ENCODE measurements at regions not wholly inside any gene's neighbourhood (a gene's known extent, or its start where the extent isn't known, plus 50 kb on each side); places are given as distances from the start of the nearest gene placed in this dataset.

DNA sequence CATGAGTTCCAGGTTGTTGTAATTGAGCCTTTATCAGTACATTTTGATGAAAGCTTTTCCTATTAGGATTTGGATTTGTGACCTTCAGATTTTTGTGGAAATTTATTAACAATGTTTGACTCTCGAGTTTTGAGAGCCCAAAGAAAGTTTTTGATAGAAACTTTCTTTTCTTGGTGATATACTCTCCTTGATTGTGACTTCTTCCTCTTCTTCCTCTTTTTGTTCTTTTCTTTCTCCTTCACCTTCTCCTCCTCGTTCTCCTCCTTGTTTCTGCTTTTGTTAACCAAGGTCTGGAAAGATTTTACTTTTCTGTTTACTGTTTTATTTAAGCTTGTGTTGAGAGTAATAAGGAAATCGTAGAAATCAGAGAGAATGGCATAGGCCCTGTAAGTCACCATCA, 182.4 kb downstream of the TRIM27 start:
- DNase-seq = no peak

DNA sequence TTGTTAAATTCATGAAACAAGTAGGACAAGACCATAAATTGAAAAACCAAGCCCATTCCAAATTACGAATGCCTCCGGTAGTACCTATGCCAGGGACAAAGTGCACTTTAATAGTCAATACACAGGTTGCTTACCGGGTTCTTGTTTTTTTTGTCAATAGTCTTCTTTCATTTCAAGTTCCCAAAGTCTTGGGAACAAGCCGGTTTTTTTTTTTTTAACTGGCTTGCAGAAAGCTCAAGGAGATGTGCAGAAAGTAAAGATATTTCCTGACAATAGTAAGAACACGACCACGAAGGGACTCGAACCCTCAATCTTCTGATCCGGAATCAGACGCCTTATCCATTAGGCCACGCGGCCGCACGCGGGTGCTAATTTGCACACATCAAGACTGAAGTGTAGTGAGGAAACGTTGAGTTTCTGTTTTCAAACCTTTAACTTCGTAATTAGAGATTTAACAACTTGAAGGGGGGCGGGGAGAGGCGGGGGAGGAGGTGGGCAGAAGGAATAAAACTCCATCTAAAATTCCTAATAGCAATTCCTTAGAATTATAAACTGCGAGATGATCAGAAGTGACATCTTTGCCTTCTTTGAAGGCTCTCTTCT, 181.0 kb downstream of the TRIM27 start:
- no peak for DNase-seq

DNA sequence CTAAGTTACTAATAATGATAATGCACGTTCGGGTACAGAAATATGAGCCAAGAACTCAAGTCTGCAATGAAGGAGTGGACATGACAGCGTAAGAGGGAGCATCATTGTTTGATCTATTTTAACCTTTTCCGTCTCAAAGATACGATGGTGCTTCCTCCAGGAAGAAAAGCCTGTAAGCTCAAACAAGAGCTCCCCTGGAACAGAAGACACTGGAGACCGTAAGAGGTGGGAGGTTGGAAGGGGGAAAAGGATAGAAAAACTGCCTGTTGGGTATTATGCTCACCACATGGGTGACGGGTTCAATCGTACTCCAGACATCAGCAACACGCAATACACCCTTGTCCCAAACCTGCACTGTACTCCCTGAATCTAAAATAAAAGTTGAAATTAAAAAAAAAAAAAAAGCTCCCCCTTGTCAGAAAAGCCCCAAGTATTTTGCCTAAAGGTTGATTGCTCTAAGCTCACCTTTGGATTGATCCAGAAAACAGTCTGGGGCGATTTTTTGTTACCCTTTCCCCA, 180.5 kb downstream of the TRIM27 start:
- DNase-seq = no peak

DNA sequence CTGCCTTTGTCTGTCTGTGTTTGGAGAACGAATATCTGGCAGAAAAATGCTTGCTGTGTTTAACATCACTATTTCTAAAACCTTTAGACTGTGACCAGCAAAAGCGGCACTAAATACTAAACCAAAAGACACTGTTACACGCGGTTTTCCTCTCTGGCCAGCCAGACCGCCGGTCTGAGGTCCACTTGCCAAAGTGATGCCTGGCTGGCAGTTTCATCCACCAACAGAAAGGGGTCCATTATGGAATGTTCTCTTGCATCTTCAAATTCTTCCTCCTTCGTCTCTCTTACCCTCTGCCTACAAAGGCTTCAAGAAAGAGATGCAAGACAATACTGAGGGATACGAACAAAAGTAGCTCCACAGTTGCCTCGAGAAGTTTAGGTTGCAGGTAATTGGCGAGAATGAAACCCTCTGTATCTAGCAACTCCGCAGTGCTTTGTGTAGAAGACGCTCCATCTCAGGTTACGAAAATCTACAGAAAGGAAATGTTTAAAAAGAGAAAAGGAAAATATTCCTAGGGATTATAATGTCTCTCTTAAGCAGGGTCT, 176.6 kb downstream of the TRIM27 start:
- DNase-seq = no peak

DNA sequence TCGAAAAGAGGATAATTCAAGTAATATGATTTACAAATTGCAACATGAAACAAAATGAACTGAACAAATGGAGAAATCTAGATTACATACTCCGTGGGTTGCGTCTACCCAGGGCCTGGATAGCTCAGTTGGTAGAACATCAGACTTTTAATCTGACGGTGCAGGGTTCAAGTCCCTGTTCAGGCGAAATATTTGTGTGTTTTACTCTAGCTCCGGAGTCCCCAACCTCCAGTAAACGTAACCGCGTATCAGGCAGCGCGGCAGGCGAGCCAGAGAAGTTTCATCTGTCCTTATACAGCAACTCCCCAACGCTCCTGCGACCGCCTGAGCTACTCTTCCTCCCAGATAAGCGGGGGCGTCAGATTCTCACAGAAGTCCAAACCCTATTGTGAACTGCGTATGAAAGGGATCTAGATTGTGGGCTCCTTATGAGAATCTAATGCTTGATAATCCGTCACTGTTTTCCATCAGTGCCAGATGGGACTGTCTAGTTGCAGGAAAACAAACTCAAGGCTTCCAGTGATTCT, 176.1 kb downstream of the TRIM27 start:
- DNase-seq = no peak

DNA sequence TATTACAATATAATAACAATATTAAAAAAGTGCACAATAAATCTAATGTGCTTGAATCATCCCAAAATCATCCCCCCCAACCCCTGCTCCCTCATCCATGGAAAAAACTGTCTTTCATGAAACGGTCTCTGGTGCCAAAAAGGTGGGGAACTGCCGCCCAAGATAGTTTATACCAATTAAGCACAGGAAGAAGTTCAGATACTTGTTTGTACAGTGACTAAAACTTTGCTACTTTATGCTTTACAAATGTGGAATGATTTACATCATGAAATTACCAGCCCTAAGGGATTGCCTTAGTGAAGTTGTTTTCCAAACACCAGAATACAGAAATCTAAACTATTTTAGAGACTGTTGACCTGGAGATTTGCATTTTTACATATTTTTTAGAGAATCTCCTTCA, 175.6 kb downstream of the TRIM27 start:
- DNase-seq = no peak

DNA sequence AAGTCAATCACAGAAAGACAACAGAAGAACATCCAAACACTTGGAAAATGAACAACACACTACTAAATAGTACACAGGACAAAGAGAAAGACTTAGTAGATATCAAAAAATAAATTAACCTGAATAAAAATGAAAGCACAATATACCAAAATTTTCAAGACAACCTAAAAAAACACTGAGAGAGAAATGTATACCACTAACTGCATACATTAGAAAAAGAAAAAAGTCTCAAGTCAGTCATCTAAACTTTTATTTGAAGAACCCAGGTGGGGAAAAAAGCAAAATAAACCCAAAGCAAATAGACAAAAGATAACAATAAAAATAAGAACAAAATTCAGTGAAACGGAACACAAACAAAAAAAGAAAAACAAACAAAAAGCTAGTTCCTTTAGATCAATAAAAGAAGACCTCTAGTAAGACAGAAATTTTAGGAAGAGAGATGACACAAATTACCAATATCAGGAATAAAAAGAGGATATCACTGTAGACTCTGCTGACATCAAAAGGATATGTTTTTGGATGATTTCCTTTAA, 172.8 kb downstream of the TRIM27 start:
- DNase-seq = no peak

DNA sequence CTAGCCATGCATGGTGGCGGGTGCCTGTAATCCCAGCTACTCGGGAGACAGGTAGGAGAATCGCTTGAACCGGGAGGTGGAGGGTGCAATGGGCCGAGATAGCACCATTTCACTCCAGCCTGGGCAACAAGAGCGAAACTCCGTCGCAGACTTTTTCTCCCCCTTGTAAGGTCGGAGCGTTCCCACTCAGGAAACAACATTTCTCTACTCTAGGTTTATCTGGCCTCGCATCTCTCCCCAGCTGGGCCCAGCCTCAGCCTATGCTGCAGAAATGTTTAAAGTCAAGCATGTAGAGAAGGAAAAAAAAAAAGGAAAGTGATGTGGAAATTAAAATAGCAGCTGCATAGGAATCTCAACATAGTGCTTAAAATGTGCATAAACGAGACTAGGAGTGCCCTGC, 172.3 kb downstream of the TRIM27 start:
- no peak for DNase-seq

DNA sequence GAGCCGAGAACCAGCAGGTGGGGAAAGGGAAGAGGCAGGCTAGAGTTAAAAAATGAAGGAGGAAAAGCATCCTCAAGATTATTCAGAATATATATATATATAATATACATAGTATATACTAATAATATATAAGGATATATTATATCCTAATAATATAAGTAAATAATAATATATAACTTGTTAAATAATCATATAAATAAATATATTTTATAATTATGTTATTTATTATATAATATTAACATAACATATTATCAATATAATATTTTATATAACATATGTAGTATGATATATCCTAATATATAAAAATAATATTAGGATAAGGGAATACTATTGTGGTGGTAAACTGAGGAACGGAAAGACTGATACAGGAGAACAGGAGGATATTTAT, 171.8 kb downstream of the TRIM27 start:
- DNase-seq = no peak

DNA sequence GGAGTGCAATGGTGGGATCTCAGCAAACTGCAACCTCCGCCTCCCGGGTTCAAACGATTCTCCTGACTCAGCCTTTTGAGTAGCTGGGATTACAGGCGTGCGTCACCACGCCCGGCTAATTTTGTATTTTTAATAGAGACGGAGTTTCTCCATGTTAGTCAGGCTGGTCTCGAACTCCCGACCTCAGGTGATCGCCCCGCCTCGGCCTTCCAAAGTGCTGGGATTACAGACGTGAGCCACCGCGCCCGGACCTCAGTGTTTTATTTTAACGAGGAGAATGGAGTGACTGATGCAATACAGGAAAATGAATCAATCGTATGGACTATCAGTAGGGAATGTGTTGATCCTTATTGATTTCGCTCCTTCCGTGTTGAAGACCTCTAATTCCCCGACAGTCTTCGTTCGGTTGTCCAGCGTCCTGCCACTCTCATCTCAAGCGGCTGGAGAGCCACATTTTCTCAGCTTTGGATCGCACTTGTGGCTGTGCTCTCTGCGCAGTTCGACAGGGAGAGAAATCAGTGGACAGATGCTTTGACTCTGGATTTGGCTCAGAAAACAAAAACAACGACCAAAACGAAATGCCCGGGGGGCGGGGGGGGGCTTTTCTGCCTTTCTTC, 166.2 kb downstream of the TRIM27 start:
- DNase-seq = no peak

DNA sequence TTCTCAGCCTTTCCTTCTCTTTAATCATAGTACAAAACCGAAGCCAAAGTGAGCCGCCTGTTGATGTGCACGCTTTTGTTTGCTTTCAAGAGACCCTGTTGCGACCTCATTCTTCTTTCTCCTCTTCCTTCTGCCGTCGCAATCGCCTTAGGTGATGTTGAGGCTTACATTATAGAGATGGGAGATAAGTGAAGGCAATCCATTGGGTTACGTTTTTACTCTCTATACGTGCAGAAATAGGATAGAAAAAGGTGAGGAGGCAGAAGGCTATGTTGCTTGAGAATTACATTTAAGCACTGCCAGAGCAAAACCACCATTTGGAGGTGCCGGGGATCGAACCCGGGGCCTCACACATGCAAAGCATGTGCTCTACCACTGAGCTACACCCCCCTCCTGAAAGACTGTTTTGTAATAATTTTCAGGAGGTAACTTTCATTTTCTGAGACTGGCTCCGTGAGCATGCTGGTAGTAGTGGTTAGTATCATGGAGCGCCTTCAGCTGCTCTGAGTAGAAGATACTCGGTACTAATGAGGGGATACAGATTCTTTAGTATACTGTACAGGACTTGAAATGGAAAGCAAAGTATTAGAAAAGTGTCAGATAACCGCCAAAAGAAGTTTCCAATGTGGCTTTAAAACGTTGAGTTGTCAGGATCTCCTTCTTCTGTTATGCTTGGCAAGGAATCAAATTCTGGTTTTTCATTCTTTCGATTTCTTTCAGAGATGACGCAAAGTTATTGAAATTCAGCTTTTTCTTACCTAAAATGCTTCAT, 165.6 kb downstream of the TRIM27 start:
- DNase-seq = no peak

DNA sequence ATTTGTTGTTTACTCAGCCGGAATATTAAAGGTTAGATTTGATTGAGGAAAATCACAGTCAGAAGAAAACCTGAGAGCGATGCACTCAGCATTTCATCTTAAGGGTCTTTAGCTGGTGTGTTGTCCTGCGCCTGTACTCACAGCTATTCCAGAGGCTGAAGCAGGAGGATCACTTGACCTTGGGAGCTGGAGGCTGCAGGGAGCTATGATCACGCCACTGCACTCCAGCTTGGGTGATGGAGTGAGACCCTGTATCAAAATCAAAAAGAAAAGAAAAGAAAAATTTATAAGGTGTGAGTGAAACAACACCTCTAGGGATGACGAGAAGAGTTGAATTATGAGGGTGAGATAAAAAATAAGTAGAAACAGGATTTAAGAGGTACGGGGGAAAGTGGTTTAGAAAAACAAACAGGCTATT, 165.0 kb downstream of the TRIM27 start:
- DNase-seq = no peak

DNA sequence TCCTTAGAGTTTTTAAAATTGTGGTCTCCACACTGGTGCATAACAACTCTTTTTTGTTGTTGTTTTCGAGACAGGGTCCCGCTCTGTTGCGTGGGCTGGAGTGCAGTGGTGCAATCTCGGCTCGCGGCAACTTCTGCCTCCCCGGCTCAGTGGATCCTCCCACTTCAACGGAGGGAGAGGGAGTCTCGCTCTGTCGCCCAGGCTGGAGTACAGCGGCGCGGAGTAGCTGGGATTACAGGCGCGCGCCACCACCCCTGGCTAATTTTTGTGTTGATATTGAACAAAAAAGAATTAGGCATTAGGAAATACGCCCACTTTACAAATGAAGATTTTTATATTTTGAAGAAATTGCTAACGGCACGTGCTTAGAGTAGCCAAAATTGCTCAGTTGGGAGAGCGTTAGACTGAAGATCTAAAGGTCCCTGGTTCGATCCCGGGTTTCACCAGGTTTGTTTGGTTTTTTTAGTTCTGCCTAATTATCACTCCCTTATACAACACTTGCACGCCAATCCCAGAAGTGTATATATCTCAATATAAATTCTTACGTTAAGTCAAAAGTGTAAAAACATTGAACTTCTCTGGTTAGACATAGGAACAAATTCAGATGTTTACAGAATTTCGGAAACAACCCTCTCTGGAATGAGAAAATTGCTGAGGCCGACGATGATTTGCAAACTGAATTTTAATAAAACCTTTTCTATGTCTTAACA, 159.6 kb downstream of the TRIM27 start:
- no peak for DNase-seq

DNA sequence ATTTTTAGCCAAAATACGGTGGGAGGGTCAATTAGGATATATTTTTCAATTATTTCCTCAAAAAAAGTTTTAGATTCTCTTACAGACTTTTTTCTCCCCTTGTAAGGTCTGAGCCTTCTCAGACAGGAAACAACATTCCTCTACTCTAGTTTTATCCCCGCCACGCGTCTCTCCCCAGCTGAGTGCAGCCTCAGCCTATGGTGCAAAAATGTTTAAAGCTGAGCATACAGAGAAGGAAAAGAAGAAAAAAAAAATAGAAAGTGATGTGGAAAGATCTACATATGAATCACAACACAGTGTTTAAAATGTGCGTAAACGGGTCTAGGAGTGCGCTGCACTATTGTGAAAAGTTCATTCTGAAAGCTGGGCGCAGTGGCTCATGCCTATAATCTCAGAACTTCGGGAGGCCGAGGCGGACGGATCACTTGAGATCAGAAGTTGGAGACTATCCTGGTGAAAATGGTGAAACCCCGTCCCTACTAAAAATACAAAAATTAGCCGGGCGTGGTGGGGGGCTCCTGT, 159.0 kb downstream of the TRIM27 start:
- no peak for DNase-seq

DNA sequence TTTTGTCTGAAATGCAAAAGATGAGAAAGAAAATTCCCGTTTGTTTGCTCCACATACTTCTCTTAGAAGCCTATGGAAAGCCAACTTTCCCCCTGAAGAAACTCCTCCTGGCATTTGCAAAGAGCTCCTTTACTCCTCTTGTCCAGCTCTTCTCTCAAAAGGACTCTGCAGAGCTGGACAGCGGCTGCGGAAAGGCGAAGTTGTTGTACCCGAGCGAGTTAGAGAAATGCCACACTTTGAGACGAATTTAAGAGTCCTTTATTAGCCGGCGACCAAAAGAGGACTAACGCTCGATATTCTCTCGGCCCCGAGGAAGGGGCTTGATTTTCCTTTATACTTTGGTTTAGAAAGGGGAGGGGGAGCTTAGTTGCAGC, 157.8 kb downstream of the TRIM27 start:
- no peak for DNase-seq

DNA sequence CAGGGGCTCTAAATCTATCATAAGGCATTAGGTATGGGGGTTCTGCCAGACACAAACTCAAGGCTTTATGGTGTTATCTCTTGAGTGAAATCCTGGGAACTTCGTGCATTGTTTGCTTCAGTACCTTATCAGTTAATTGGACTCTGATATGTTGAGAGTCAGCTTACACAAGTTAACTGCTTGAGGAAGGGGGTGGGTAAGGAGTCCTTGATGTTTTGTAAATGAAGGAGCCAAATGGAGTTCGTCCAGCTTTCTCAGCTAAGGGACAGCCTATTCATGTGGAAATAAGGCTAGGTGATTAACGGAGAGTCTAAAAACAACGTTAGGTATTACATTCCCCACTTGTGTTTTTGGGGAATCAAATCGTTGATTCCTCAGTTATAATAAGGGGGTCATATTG, 157.4 kb downstream of the TRIM27 start:
- no peak for DNase-seq

DNA sequence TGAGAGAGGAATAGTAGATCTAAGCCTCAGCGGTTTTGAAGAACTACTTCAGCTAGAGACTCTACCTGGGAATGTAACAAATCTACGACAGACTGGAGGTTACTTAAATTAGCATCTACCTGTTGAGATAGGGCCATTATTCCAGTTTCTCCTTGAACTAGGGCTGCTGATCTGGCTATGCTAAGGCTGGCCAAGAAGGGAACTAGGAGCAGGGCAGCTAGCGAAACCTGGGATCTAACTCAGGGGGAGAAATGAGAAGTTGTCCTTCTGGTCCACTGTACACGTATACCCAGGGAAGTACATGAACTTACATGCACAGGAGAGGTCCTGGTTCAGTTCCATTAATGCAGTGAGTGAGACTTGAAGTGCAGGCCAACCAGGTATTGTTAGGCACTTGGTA, 156.7 kb downstream of the TRIM27 start:
- DNase-seq = no peak

DNA sequence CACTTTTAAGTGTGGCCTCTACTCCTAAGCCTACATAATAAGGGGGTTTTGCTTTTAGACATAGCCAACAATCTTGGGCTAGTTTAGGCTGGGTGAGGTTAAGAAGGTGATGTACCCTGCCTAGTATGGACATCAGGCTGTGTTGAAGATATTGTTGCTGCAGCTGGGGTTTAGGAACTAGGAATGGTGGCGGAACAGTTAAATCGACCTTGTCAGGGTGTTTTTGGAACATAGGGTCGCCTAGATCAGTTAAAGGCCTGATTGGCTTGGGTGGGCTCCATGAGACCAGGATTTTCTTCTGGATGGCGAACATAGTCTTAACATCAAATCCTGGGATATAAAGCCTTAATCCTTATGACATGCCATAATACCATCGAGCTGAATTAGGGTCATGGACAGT, 156.1 kb downstream of the TRIM27 start:
- DNase-seq = no peak

DNA sequence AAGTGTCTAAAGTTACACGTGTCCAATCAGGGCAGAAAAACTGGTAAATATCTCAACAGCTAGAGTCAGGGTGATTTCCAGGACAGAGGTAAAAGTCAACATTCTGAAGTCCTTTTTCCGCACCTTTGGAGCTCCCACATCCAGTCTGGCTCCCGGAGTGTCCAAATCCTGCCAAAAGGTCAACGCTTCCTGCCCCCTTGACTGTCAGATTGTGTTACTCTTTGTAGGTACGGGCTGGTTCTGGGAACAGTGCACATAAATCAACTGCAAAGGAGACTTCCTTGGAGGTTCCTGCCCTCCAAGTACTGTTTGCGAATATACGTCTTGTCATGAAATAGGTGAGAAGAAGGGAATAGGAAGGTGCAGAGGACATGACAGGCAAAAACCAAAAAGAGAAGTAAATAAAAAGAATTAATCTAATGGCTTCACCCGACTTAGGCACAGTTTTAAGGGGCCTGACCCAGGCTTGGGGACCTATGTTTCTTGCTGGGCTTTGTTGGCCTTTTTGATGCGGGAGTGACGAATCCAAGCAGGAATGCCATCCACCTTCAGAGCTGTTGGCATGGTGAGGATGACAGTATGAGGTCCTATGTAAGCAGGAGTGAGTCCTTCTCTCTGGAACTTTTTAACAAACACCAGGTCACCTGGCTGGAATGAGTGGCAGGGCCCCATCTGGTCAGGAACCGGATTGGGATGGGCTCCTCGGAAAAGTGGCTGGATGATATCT, 155.4 kb downstream of the TRIM27 start:
- no peak for DNase-seq

DNA sequence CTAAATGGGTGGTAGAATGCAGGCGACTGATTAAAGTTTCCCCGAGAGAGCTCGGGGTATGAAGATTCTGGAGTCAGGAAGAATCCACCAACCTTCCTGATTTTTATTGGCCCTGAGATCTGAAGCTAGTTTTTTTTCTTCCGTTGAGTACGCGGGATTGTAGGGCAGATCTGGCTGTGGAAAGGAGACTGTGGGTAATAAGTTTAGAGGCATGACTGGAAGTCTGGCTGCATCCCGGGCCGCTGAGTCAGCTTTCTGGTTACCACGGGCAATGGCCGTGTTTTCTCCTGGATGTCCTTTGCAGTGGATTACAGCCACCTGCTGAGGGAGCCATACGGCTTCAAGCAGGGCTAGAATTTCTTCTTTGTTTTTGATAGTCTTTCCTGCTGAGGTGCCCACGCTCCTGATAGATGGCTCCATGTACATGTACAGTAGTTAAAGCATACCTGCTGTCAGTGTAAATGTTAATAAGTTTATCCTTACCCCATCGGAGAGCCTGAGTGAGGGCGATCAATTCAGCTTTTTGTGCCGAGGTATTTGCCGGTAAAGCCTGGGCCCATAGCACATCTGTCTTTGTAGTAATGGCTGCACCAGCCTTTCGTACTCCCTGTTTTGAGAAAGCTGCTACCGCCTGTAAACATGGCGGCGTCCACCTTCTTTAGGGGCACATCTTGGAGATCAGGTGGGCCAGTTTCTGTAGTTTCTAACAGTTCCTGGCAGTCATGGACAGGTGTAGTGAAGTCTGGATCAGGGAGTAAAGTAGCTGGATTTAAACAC, 154.0 kb downstream of the TRIM27 start:
- no peak for DNase-seq

DNA sequence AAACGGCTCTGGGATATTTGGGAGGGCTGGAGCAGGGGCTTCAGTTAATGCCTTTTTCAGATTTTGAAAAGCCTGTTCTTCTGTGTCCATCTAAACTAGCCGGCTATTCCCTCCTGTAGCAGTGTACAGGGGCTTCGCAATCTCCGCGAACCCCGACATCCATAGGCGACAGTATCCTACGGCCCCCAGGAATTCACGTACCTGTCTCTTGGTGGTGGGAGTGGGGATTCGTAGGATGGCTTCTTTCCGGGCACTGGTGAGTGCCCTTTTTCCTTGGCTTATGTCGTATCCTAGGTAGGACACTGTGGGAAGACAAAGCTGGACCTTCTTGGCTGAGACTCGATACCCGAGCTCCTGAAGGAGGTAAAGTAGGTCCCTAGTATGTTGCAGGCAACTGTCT, 153.1 kb downstream of the TRIM27 start:
- no peak for DNase-seq

Measured in CD4-positive, alpha-beta T cell treated with Interleukin-17A for 1 hour (primary cell).